SK-N-SH (cell line): ENCODE measurements at regions not wholly inside any gene's neighbourhood (a gene's known extent, or its start where the extent isn't known, plus 50 kb on each side); places are given as distances from the start of the nearest gene placed in this dataset.

ENCODE experiments used
- CTCF ChIA-PET: fragments of 300-600, 350-600 bp; formaldehyde crosslinking; extraction: SDS; loops from one replicate; lab custom pipeline; 2021; lab: Yijun Ruan, JAX
- POLR2A ChIA-PET: fragments of 350-600 bp; sonication (Branson Sonifier 250); formaldehyde crosslinking; extraction: SDS; loops from one replicate; lab custom pipeline; 2020; ENCODE audit warnings: antibody characterized with exemption, inconsistent platforms; lab: Yijun Ruan, JAX
- DNase-seq: peaks from one replicate; pipeline ENCODE4 v3.0.0; 2012
- H2AFZ ChIP-seq: fragments of 200-600 bp; sonication (generic); 2 replicates; pipeline ENCODE4 v1.8.1; 2016; ENCODE audit warnings: antibody characterized with exemption, mild to moderate bottlenecking, low read depth
- H3F3A ChIP-seq: fragments of 200-600 bp; sonication (generic); replicated peaks from 2 replicates; pipeline ENCODE3; 2016; ENCODE audit warnings: antibody characterized with exemption, mild to moderate bottlenecking; ENCODE audit not compliant: insufficient read depth
- H3K27ac ChIP-seq, 2 experiments: fragments of 200-500 bp in 1 of 2; fragments of 200-600 bp in 1 of 2; sonication (Bioruptor generic) in 1 of 2; sonication (generic), shearing (Covaris generic) in 1 of 2; 2 replicates each; pipeline versions ENCODE4 v1.5.1 to v1.6.1; 2014 to 2016; ENCODE audit warnings: low read depth in 2 of 2, inconsistent platforms in 1 of 2, low read length in 1 of 2, mild to moderate bottlenecking in 1 of 2, mixed read lengths in 1 of 2
- H3K27me3 ChIP-seq: fragments of 200-600 bp; sonication (generic), shearing (Covaris generic); 2 replicates; pipeline ENCODE4 v1.6.1; 2016; ENCODE audit warnings: mixed run types; ENCODE audit not compliant: insufficient read depth
- H3K36me3 ChIP-seq, 2 experiments: fragments of 200-500 bp in 1 of 2; fragments of 200-600 bp in 1 of 2; sonication (Bioruptor generic) in 1 of 2; sonication (generic) in 1 of 2; replicated peaks in 1 of 2; 2 replicates each; pipeline versions ENCODE3 to v1.5.1; 2014 to 2016; ENCODE audit warnings: low read length in 1 of 2, mild to moderate bottlenecking in 1 of 2; ENCODE audit not compliant: insufficient read depth in 2 of 2, control insufficient read depth in 1 of 2
- H3K4me1 ChIP-seq, 2 experiments: fragments of 200-500 bp in 1 of 2; fragments of 200-600 bp in 1 of 2; sonication (Bioruptor generic) in 1 of 2; sonication (generic), shearing (Covaris generic) in 1 of 2; 2 replicates each; pipeline versions ENCODE4 v1.5.1 to v1.6.1; 2014 to 2016; ENCODE audit warnings: low read depth in 1 of 2, low read length in 1 of 2, mixed run types in 1 of 2; ENCODE audit not compliant: insufficient read depth in 2 of 2, control insufficient read depth in 1 of 2
- H3K4me2 ChIP-seq: fragments of 200-600 bp; sonication (generic), shearing (Covaris generic); 2 replicates; pipeline ENCODE4 v1.6.1; 2017; ENCODE audit warnings: mixed run types
- H3K4me3 ChIP-seq, 2 experiments: fragments of 200-500 bp in 1 of 2; fragments of 200-600 bp in 1 of 2; sonication (Bioruptor generic) in 1 of 2; sonication (generic), shearing (Covaris generic) in 1 of 2; 2 replicates each; pipeline versions ENCODE4 v1.5.1 to v1.8.1; 2014 to 2016; ENCODE audit warnings: low read depth in 2 of 2, inconsistent platforms in 1 of 2, low read length in 1 of 2, mild to moderate bottlenecking in 1 of 2, mixed read lengths in 1 of 2, moderate library complexity in 1 of 2
- H3K79me2 ChIP-seq: fragments of 200-600 bp; sonication (generic); 2 replicates; pipeline ENCODE4 v1.8.1; 2017; ENCODE audit warnings: mild to moderate bottlenecking; ENCODE audit not compliant: insufficient read depth
- H3K9ac ChIP-seq: fragments of 200-600 bp; sonication (generic); 2 replicates; pipeline ENCODE4 v1.6.1; 2017; ENCODE audit warnings: mixed run types
- H3K9me2 ChIP-seq: fragments of 200-600 bp; sonication (generic); 2 replicates; pipeline ENCODE4 v1.6.1; 2017; ENCODE audit warnings: mixed run types
- H3K9me3 ChIP-seq: fragments of 200-600 bp; sonication (generic); 2 replicates; pipeline ENCODE4 v1.6.1; 2017; ENCODE audit warnings: mixed run types, mild to moderate bottlenecking, moderate library complexity
- H4K20me1 ChIP-seq: fragments of 200-600 bp; sonication (generic); 2 replicates; pipeline ENCODE4 v1.6.1; 2017; ENCODE audit warnings: mild to moderate bottlenecking, mixed run types; ENCODE audit not compliant: insufficient read depth
- FOSL2 ChIP-seq: IDR thresholded peaks from 2 replicates; pipeline ENCODE4 v1.4.0; 2012; ENCODE audit warnings: low read depth, mild to moderate bottlenecking, moderate library complexity, borderline replicate concordance
- FOXM1 ChIP-seq: IDR thresholded peaks from 2 replicates; pipeline ENCODE4 v1.4.0; 2012; ENCODE audit warnings: low read depth, mild to moderate bottlenecking
- GATA2 ChIP-seq: sonication (generic); formaldehyde crosslinking; IDR thresholded peaks from 2 replicates; pipeline ENCODE4 v1.5.0; 2020; ENCODE audit warnings: mild to moderate bottlenecking, missing genetic modification reagents
- JUND ChIP-seq: IDR thresholded peaks from 2 replicates; pipeline ENCODE4 v1.4.0; 2012
- MEF2A ChIP-seq: IDR thresholded peaks from 2 replicates; pipeline ENCODE4 v1.4.0; 2012; ENCODE audit warnings: low read depth, borderline replicate concordance
- MXI1 ChIP-seq: IDR thresholded peaks from 2 replicates; pipeline ENCODE4 v1.6.1; 2012; ENCODE audit warnings: mild to moderate bottlenecking, low read depth, low read length, improper control_type of control experiment
- NRF1 ChIP-seq: IDR thresholded peaks from 2 replicates; pipeline ENCODE4 v1.6.1; 2012; ENCODE audit warnings: low read depth, mild to moderate bottlenecking, low read length
- RAD21 ChIP-seq: IDR thresholded peaks from 2 replicates; pipeline ENCODE4 v1.6.1; 2012; ENCODE audit warnings: mild to moderate bottlenecking, low read length
- RFX5 ChIP-seq: IDR thresholded peaks from 2 replicates; pipeline ENCODE4 v1.6.1; 2012; ENCODE audit warnings: mild to moderate bottlenecking, improper control_type of control experiment, low read length
- SMC3 ChIP-seq: IDR thresholded peaks from 2 replicates; pipeline ENCODE4 v1.6.1; 2012; ENCODE audit warnings: low read depth, low read length, improper control_type of control experiment
- TAF1 ChIP-seq: IDR thresholded peaks from 2 replicates; pipeline ENCODE4 v1.6.1; 2012; ENCODE audit warnings: low read depth, mild to moderate bottlenecking, low read length, moderate library complexity, borderline replicate concordance
- TCF12 ChIP-seq: IDR thresholded peaks from 2 replicates; pipeline ENCODE4 v1.4.0; 2012
- TEAD4 ChIP-seq: IDR thresholded peaks from 2 replicates; pipeline ENCODE4 v1.4.0; 2012; ENCODE audit warnings: mild to moderate bottlenecking, borderline replicate concordance; ENCODE audit not compliant: insufficient read depth
- YY1 ChIP-seq: IDR thresholded peaks from 2 replicates; pipeline ENCODE4 v1.4.0; 2012; ENCODE audit warnings: low read depth, mild to moderate bottlenecking
- ZBTB33 ChIP-seq: IDR thresholded peaks from 2 replicates; pipeline ENCODE4 v1.4.0; 2012; ENCODE audit warnings: low read depth, borderline replicate concordance
- WGBS: methylation state at CpG from one replicate; pipeline ENCODE4 v1.1.6; 2017; ENCODE audit warnings: low lambda C conversion rate; 5-methylcytosine and 5-hydroxymethylcytosine counted together
- TF ChIP-seq, protein P1 (sequence below): IDR thresholded peaks from 2 replicates; pipeline ENCODE4 v1.4.0; 2012; ENCODE audit warnings: low read depth, borderline replicate concordance
- TF ChIP-seq, protein P2 (sequence below): IDR thresholded peaks from 2 replicates; pipeline ENCODE4 v1.4.0; 2012; ENCODE audit warnings: low read depth

DNA sequence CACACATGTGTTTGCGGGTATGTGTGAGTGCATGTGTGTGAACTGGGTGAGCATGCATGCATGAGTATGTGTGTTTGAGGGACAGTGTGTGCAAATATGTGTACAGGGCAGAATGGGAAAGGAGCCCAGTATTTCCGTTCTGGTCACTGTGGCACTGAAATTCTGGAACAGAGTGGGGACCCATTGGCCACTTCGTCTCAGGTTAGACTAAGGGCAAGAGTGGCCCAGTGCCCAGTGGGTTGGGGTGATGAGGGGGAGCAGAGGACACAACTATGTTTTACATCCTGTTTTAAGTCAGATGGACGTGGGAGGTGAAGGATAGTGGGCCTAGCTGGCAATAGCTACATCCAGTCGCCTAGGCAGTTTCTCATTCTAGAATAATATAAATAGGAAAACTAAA lies 438.5 kb downstream of the DYNC2H1 start:
- ChIA-PET CTCF (interaction anchor here (1.5 to 2.9 kb wide), 3 partner anchors 9 to 290 kb away, joined by 3 to 18 read pairs (median 4); no protein-coding TSS in a partner anchor), POLR2A (no interaction called here)
- peaks cover 6 to 9% of the 10 kb centered on the region in 2 experiments; a peak in 3 of 4 replicates for H3K4me1 ChIP-seq
- no peak overlapping the region for H3K9ac ChIP-seq
- no peak overlapping the region for H2AFZ ChIP-seq
- 90% methylated on average over 5 of the region's 5 CpGs for WGBS
- no peak overlapping the region for H3K4me3 ChIP-seq
- no peaks in the 10 kb centered on the region for H3K9me2 ChIP-seq
- no peaks in the 10 kb centered on the region for H3K36me3 ChIP-seq
- no peaks in the 10 kb centered on the region for H4K20me1 ChIP-seq
- no peak overlapping the region for H3K4me2 ChIP-seq
- DNase-seq: no peak
- H3K79me2 ChIP-seq: no peaks in the 10 kb centered on the region
- H3K27ac ChIP-seq: no peak overlapping the region; a peak in 1 of 4 replicates
- no peaks in the 10 kb centered on the region for H3F3A ChIP-seq
- H3K9me3 ChIP-seq: no peaks in the 10 kb centered on the region
- no peaks in the 10 kb centered on the region for H3K27me3 ChIP-seq
- no peak for TF ChIP-seq RFX5
- no peak for TF ChIP-seq RAD21
- TF ChIP-seq, protein P1, sequence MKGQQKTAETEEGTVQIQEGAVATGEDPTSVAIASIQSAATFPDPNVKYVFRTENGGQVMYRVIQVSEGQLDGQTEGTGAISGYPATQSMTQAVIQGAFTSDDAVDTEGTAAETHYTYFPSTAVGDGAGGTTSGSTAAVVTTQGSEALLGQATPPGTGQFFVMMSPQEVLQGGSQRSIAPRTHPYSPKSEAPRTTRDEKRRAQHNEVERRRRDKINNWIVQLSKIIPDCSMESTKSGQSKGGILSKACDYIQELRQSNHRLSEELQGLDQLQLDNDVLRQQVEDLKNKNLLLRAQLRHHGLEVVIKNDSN: no peak
- no peak for TF ChIP-seq TAF1

GRCh38 chr11:103548838-103549237 lies 439.6 kb downstream of the DYNC2H1 start:
- Histone ChIP-seq H3K36me3 (no peaks in the 10 kb centered on the region), H4K20me1 (no peaks in the 10 kb centered on the region), H3K4me1 (peaks cover 6 to 9% of the 10 kb centered on the region in 2 experiments; a peak in 3 of 4 replicates), H3K9ac (no peak overlapping the region), H3K27ac (no peak overlapping the region), H3K27me3 (no peaks in the 10 kb centered on the region), H3K79me2 (no peaks in the 10 kb centered on the region), H3K9me3 (no peaks in the 10 kb centered on the region), H3K9me2 (no peaks in the 10 kb centered on the region), H3K4me3 (no peak overlapping the region), H3K4me2 (no peak overlapping the region), H2AFZ (no peak overlapping the region), H3F3A (no peaks in the 10 kb centered on the region)
- DNase-seq: no peak
- ChIA-PET POLR2A (no interaction called here), CTCF (interaction anchor here (5.1 kb wide), 1 partner anchor 11 kb away, joined by 25 read pairs; no protein-coding TSS in a partner anchor)
- WGBS: 100% methylated on average over 1 of the region's 1 CpG
- TF ChIP-seq SMC3: no peak
- TF ChIP-seq TEAD4: no peak
- no peak for TF ChIP-seq JUND
- TF ChIP-seq TAF1: no peak
- TF ChIP-seq ZBTB33: no peak
- TF ChIP-seq GATA2 (CRISPR knock-in tag): no peak
- TF ChIP-seq MXI1: no peak
- no peak for TF ChIP-seq FOXM1
- TF ChIP-seq, protein P2, sequence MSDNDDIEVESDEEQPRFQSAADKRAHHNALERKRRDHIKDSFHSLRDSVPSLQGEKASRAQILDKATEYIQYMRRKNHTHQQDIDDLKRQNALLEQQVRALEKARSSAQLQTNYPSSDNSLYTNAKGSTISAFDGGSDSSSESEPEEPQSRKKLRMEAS: no peak
- TF ChIP-seq NRF1: no peak
- TF ChIP-seq RFX5: no peak
- TF ChIP-seq MEF2A: no peak
- no peak for TF ChIP-seq FOSL2
- no peak for TF ChIP-seq YY1
- TF ChIP-seq RAD21: no peak
- TF ChIP-seq TCF12: no peak
- TF ChIP-seq, all 33 proteins: peak for 0
